ENCODE measurements at regions not wholly inside any gene's neighbourhood (a gene's known extent, or its start where the extent isn't known, plus 50 kb on each side); places are given as distances from the start of the nearest gene placed in this dataset.
"Not testable (repeated sequence)": the region's sequence is repeated elsewhere in the genome, so short reads cannot be mapped to it uniquely, and the experiment has no call there.

GRCh38 chr14:40229676-40230075 lies 797.4 kb upstream of the FBXO33 start:
- no peak overlapping the region for H3K4me3 ChIP-seq (ENCODE audit: low read depth, low read length)
- DNase-seq (ENCODE audit: low read depth): no peak
- no peak for TF ChIP-seq CTCF (IDR thresholded peaks at IDR 0.05; ENCODE audit: control insufficient read depth, extremely low read depth, insufficient read depth)

GRCh38 chr14:40222996-40223395 lies 790.8 kb upstream of the FBXO33 start:
- TF ChIP-seq CTCF (IDR thresholded peaks at IDR 0.05; ENCODE audit: control insufficient read depth, extremely low read depth, insufficient read depth): no peak
- DNase-seq (ENCODE audit: low read depth): no peak
- no peak overlapping the region for H3K4me3 ChIP-seq (ENCODE audit: low read depth, low read length)

GRCh38 chr14:40221428-40221827 lies 789.2 kb upstream of the FBXO33 start:
- TF ChIP-seq CTCF (IDR thresholded peaks at IDR 0.05; ENCODE audit: control insufficient read depth, extremely low read depth, insufficient read depth): no peak
- no peak overlapping the region for H3K4me3 ChIP-seq (ENCODE audit: low read depth, low read length)
- DNase-seq (ENCODE audit: low read depth): peak; percentile 96

- DNase-seq (ENCODE audit: low read depth): no peak
- H3K4me3 ChIP-seq (ENCODE audit: low read depth, low read length): no peak overlapping the region
- TF ChIP-seq CTCF (IDR thresholded peaks at IDR 0.05; ENCODE audit: control insufficient read depth, extremely low read depth, insufficient read depth): no peak
Observed at GRCh38 chr14:40219032-40219431, 786.8 kb upstream of the FBXO33 start.

GRCh38 chr14:40218282-40218941 lies 786.2 kb upstream of the FBXO33 start:
- no peak for DNase-seq (ENCODE audit: low read depth)
- no peak for TF ChIP-seq CTCF (IDR thresholded peaks at IDR 0.05; ENCODE audit: control insufficient read depth, extremely low read depth, insufficient read depth)
- H3K4me3 ChIP-seq (ENCODE audit: low read depth, low read length): no peak overlapping the region

GRCh38 chr14:40216976-40217375 lies 784.7 kb upstream of the FBXO33 start:
- no peak for DNase-seq (ENCODE audit: low read depth)
- no peak for TF ChIP-seq CTCF (IDR thresholded peaks at IDR 0.05; ENCODE audit: control insufficient read depth, extremely low read depth, insufficient read depth)
- no peak overlapping the region for H3K4me3 ChIP-seq (ENCODE audit: low read depth, low read length)

- not testable (repeated sequence) for H3K4me3 ChIP-seq (ENCODE audit: low read depth, low read length); DNase-seq (ENCODE audit: low read depth)
Observed at GRCh38 chr14:40216408-40216807, 784.2 kb upstream of the FBXO33 start.

Measured in LNCaP clone FGC (cell line).